Astrocyte of the cerebellum (primary cell): ENCODE measurements at regions not wholly inside any gene's neighbourhood (a gene's known extent, or its start where the extent isn't known, plus 50 kb on each side); places are given as distances from the start of the nearest gene placed in this dataset.

ENCODE experiments used
- DNase-seq: peaks from one replicate; pipeline ENCODE4 v3.0.0-alpha.2; 2011; ENCODE audit warnings: low read depth
- H3K4me3 ChIP-seq: 2 replicates; pipeline ENCODE4 v1.5.1; 2011; ENCODE audit warnings: mild to moderate bottlenecking, low read depth, low read length, moderate library complexity
- in situ Hi-C: cut with HindIII; loops from 2 replicates; pipeline ENCODE4 v1.10.0; 2017; ENCODE audit warnings: low sequenced_read_pairs
- TF ChIP-seq, protein P1 (sequence below): IDR thresholded peaks from 2 replicates; pipeline ENCODE4 v1.5.1; 2012; ENCODE audit warnings: low read length, low read depth, moderate library complexity, mild to moderate bottlenecking; ENCODE audit errors: missing control alignments

DNA sequence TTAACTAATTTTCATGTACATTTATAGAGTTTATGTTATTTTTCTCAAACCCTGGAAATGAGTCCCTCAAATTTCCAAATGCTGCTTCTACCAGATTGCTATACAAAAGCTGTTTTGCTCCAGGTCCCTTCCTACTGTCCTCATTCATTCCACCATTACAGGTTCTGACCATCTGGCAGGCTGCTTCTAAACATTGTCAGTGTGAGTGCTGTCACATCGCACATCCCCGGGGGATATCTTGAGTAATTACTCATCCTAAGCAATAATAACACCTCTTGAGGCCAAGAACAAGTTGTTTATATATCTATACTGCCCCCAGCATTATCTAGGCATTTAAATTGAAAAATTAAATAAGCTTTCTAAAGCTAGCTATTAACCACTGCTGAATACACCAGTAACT lies 1675.3 kb upstream of the CDH6 start:
- in situ Hi-C loops, result no loop called here
- TF ChIP-seq, protein P1, sequence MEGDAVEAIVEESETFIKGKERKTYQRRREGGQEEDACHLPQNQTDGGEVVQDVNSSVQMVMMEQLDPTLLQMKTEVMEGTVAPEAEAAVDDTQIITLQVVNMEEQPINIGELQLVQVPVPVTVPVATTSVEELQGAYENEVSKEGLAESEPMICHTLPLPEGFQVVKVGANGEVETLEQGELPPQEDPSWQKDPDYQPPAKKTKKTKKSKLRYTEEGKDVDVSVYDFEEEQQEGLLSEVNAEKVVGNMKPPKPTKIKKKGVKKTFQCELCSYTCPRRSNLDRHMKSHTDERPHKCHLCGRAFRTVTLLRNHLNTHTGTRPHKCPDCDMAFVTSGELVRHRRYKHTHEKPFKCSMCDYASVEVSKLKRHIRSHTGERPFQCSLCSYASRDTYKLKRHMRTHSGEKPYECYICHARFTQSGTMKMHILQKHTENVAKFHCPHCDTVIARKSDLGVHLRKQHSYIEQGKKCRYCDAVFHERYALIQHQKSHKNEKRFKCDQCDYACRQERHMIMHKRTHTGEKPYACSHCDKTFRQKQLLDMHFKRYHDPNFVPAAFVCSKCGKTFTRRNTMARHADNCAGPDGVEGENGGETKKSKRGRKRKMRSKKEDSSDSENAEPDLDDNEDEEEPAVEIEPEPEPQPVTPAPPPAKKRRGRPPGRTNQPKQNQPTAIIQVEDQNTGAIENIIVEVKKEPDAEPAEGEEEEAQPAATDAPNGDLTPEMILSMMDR, result no peak
- H3K4me3 ChIP-seq, result no peak overlapping the region
- no peak for DNase-seq

DNA sequence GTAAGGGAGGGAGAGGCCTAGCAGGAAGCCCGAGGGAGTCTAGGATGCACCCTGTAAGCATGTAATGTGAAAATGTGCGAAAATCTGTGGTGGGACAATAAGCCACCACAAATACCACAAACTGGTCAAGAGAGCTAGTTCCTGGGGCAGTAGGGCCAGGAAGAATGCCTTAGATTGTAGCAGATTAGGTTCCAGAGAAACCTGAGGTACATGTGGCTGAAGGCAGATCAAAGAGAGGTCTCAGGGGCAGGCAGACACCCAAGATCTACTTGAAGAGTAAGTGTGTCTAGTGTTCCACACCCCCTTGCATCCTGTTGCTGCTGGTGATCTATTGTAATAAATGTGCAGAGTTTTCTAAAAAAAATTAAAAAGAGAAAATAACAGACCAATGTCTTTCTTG lies 1677.3 kb upstream of the CDH6 start:
- in situ Hi-C loops, result no loop called here
- no peak for DNase-seq

DNA sequence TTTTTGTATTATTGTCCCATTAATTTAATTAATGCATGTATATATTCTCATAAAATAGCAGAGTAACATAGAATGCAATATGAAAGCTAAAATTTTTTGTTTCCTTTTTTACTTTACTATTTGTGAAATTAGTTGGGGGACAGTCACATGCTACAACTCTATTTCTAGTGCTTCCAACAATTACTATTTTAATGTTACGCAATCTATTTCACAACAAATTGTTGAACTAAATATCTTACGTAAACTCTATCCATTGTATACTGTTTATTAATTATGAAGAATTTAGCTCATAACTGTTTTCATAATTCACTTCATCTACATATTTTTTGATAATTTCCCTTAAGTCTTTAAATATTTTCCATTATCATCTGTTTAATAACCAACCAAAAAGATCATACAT lies 1685.4 kb upstream of the CDH6 start:
- TF ChIP-seq, protein P1, result no peak
- in situ Hi-C loops, result no loop called here
- DNase-seq, result no peak
- no peak overlapping the region for H3K4me3 ChIP-seq

More for the DNA sequence above, 1677.3 kb upstream of the CDH6 start:
- no peak overlapping the region for H3K4me3 ChIP-seq
- TF ChIP-seq, protein P1, result no peak

DNA sequence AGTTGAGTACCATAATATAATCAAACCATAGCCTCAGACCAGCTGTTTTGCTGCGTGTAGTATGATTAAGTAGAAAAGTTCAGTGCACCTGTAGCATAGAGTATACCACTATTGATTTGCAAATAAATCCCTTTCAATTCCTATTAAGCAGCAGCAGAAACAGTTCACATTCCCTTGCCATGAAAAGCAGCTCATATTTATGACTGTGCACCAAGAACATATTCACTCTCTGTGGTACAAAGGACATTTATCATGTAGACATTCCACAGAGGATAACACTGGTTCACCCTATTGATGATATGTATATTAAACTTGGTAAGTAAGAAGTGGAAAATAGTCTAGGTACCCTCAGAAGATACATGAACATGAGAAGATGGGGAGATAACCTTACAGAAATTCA lies 1689.1 kb upstream of the CDH6 start:
- TF ChIP-seq, protein P1, result no peak
- in situ Hi-C loops, result no loop called here
- H3K4me3 ChIP-seq, result no peak overlapping the region
- DNase-seq, result no peak

DNA sequence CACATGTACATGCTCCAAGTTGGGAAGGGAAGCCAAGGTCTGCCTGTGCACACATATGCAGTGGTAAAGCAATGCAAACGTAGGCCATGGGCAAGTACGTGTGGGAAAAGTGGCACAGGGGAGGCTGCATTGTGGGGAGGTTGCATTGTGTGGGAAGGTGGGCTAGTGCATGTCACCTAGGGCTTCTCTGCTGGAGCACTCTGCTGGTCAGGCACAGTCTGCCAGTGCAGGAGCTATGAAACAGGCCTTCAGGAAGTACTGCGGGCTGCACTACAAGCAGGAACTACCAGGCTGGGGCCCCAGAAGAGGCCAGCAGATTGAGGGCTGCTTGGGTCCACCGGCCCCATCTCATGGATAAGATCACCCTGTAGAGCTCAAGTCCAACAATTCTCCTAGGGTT lies 1694.6 kb upstream of the CDH6 start:
- no peak overlapping the region for H3K4me3 ChIP-seq
- in situ Hi-C loops, result no loop called here
- TF ChIP-seq, protein P1, result no peak
- no peak for DNase-seq

DNA sequence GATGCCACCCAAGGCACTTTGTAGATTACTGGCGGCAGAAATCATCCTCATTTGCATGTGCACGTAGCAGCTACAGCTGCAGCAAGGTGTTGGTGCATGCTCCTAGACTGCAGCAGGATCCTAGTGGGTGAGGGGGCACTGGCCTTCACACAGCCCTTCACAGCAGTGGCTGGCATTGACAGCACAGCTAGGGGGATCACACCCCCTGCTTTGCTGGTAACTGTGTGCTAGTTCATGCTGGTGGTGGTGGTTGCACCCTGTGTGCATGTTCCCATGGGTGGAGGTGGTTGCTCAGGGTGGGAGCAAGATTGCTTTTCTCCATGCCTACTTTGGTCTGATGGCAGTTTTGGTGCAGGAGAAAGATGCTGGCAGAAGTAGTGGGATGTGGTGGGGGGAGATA lies 1695.1 kb upstream of the CDH6 start:
- H3K4me3 ChIP-seq, result no peak overlapping the region
- no peak for DNase-seq
- in situ Hi-C loops, result no loop called here
- TF ChIP-seq, protein P1, result no peak

DNA sequence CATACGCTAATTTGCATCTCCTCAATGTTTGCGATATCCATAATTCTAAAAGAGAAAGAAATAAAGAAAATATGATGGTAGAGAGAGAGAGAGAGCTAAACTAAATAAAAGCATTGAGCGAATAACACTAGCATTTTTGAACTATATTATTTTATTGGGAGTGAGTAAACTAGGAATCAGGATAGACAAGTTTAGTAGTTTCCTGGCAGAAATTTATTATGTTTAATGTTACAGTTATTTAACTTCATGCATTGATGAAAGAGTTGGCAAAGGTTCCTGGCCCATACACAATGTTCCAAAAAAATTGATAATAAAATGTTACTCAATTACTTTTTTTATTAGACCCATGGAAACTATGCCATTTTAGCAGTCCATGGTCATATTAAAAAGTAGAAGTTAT lies 1708.2 kb upstream of the CDH6 start:
- TF ChIP-seq, protein P1, result no peak
- DNase-seq, result no peak
- in situ Hi-C loops, result no loop called here
- H3K4me3 ChIP-seq, result no peak overlapping the region
